ENCODE measurements at regions not wholly inside any gene's neighbourhood (a gene's known extent, or its start where the extent isn't known, plus 50 kb on each side); places are given as distances from the start of the nearest gene placed in this dataset.

DNA sequence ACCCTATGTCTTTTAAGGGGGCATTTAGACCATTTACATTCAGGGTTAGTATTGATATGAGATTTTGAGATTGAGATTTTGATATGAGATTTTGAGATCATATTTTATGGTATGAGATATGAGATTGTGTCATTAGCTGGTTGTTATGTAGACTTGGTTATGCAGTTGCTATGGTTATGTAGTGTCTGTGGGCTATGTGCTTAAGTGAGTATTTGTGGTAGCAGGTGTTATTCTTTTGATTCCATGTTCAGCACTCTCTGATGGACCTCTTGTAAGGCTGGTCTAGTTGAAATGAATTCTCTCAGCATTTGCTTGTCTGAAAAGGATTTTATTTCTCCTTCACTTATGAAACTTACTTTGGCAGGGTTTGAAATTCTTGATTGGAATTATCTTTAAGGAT, 225.4 kb downstream of the SATB1 start:
- Histone ChIP-seq H3K4me3 (ENCODE audit: low read depth, low read length, poor library complexity, severe bottlenecking) (no peak overlapping the region), H3K36me3 (ENCODE audit: insufficient read depth, low read length) (peaks cover 3% of the 10 kb centered on the region; the same call in 1 of the 2 replicates), H3K9me2 (ENCODE audit: insufficient read depth, low read length) (no peaks in the 10 kb centered on the region), H3K4me2 (ENCODE audit: low read length) (no peak overlapping the region), H4K20me1 (ENCODE audit: insufficient read depth, low read length) (no peaks in the 10 kb centered on the region), H3K9me3 (ENCODE audit: low read length) (peaks cover 13% of the 10 kb centered on the region; the same call in 1 of the 2 replicates), H3K79me2 (ENCODE audit: insufficient read depth, low read depth, low read length) (no peaks in the 10 kb centered on the region), H3K4me1 (ENCODE audit: insufficient read depth, low read length, poor library complexity, severe bottlenecking) (no peaks in the 10 kb centered on the region), H3K27ac (ENCODE audit: low read depth, low read length, poor library complexity, severe bottlenecking) (no peak overlapping the region), H2AFZ (ENCODE audit: low read length) (no peak overlapping the region)
- DNase-seq (ENCODE audit: low spot score): no peak
- intact Hi-C loops (cut with micrococcal nuclease; ENCODE audit: unreplicated experiment): no loop called here
- ChIA-PET POLR2A (no interaction called here), CTCF (ENCODE audit: unreplicated experiment) (no interaction called here)
- TF ChIP-seq, protein P1, sequence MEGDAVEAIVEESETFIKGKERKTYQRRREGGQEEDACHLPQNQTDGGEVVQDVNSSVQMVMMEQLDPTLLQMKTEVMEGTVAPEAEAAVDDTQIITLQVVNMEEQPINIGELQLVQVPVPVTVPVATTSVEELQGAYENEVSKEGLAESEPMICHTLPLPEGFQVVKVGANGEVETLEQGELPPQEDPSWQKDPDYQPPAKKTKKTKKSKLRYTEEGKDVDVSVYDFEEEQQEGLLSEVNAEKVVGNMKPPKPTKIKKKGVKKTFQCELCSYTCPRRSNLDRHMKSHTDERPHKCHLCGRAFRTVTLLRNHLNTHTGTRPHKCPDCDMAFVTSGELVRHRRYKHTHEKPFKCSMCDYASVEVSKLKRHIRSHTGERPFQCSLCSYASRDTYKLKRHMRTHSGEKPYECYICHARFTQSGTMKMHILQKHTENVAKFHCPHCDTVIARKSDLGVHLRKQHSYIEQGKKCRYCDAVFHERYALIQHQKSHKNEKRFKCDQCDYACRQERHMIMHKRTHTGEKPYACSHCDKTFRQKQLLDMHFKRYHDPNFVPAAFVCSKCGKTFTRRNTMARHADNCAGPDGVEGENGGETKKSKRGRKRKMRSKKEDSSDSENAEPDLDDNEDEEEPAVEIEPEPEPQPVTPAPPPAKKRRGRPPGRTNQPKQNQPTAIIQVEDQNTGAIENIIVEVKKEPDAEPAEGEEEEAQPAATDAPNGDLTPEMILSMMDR (conservative IDR thresholded peaks at IDR 0.05; ENCODE audit: low read length): no peak
- no TSS peak for BruUV-seq (replicated peaks)

- ChIA-PET POLR2A (interaction anchor here (0.8 to 1.9 kb wide), 2 partner anchors 26 to 39 kb away, joined by 4 read pairs; no protein-coding TSS in a partner anchor), CTCF (ENCODE audit: unreplicated experiment) (no interaction called here)
- Histone ChIP-seq H3K4me1 (ENCODE audit: insufficient read depth, low read length, poor library complexity, severe bottlenecking) (peaks cover 11% of the 10 kb centered on the region), H2AFZ (ENCODE audit: low read length) (no peak overlapping the region), H3K4me2 (ENCODE audit: low read length) (no peak overlapping the region), H3K27ac (ENCODE audit: low read depth, low read length, poor library complexity, severe bottlenecking) (no peak overlapping the region), H3K9me2 (ENCODE audit: insufficient read depth, low read length) (no peaks in the 10 kb centered on the region), H3K4me3 (ENCODE audit: low read depth, low read length, poor library complexity, severe bottlenecking) (no peak overlapping the region), H3K9me3 (ENCODE audit: low read length) (peaks cover 18% of the 10 kb centered on the region; the same call in 1 of the 2 replicates), H3K36me3 (ENCODE audit: insufficient read depth, low read length) (peaks cover 3% of the 10 kb centered on the region; the same call in 1 of the 2 replicates), H4K20me1 (ENCODE audit: insufficient read depth, low read length) (no peaks in the 10 kb centered on the region), H3K79me2 (ENCODE audit: insufficient read depth, low read depth, low read length) (no peaks in the 10 kb centered on the region)
- no TSS peak for BruUV-seq (replicated peaks)
- no peak for TF ChIP-seq EZH2phosphoT487 (IDR thresholded peaks at IDR 0.05; ENCODE audit: borderline replicate concordance, low read depth, low read length)
- TF ChIP-seq, protein P1 (conservative IDR thresholded peaks at IDR 0.05; ENCODE audit: low read length): no peak
- DNase-seq (ENCODE audit: low spot score): no peak
- intact Hi-C loops (cut with micrococcal nuclease; ENCODE audit: unreplicated experiment): no loop called here
These were observed 229.3 kb downstream of the SATB1 start for GRCh38 chr3:18195836-18196235.

GRCh38 chr3:18194431-18194830, 230.7 kb downstream of the SATB1 start:
- peaks cover 18% of the 10 kb centered on the region; the same call in 1 of the 2 replicates for H3K9me3 ChIP-seq (ENCODE audit: low read length)
- ChIA-PET CTCF (ENCODE audit: unreplicated experiment) (no interaction called here), POLR2A (interaction anchor here (1.9 kb wide), 1 partner anchor 37 kb away, joined by 4 read pairs; no protein-coding TSS in a partner anchor)
- H4K20me1 ChIP-seq (ENCODE audit: insufficient read depth, low read length): no peaks in the 10 kb centered on the region
- peaks cover 3% of the 10 kb centered on the region; the same call in 1 of the 2 replicates for H3K36me3 ChIP-seq (ENCODE audit: insufficient read depth, low read length)
- H3K4me1 ChIP-seq (ENCODE audit: insufficient read depth, low read length, poor library complexity, severe bottlenecking): peaks cover 25% of the 10 kb centered on the region
- DNase-seq (ENCODE audit: low spot score): no peak
- no peaks in the 10 kb centered on the region for H3K9me2 ChIP-seq (ENCODE audit: insufficient read depth, low read length)
- no peak overlapping the region for H3K4me2 ChIP-seq (ENCODE audit: low read length)
- no peaks in the 10 kb centered on the region for H3K79me2 ChIP-seq (ENCODE audit: insufficient read depth, low read depth, low read length)
- H2AFZ ChIP-seq (ENCODE audit: low read length): 0 out of 2 replicates have a peak overlapping the region, but pooled peaks have one; percentile 6
- intact Hi-C loops (cut with micrococcal nuclease; ENCODE audit: unreplicated experiment): no loop called here
- no peak for TF ChIP-seq EZH2phosphoT487 (IDR thresholded peaks at IDR 0.05; ENCODE audit: borderline replicate concordance, low read depth, low read length)
- TF ChIP-seq, protein P1 (conservative IDR thresholded peaks at IDR 0.05; ENCODE audit: low read length): no peak
- no peak overlapping the region for H3K27ac ChIP-seq (ENCODE audit: low read depth, low read length, poor library complexity, severe bottlenecking)
- H3K4me3 ChIP-seq (ENCODE audit: low read depth, low read length, poor library complexity, severe bottlenecking): no peak overlapping the region
- no TSS peak for BruUV-seq (replicated peaks)
